CD4-positive, alpha-beta T cell treated with Interleukin-17A for 1 hour (primary cell): ENCODE measurements at regions not wholly inside any gene's neighbourhood (a gene's known extent, or its start where the extent isn't known, plus 50 kb on each side); places are given as distances from the start of the nearest gene placed in this dataset.
A peak's percentile ranks its signal among the peaks of the same experiment; 100 is the strongest.

Experiments used
- DNase-seq: peaks from one replicate; pipeline ENCODE4 v3.0.0-alpha.2; 2020

DNA sequence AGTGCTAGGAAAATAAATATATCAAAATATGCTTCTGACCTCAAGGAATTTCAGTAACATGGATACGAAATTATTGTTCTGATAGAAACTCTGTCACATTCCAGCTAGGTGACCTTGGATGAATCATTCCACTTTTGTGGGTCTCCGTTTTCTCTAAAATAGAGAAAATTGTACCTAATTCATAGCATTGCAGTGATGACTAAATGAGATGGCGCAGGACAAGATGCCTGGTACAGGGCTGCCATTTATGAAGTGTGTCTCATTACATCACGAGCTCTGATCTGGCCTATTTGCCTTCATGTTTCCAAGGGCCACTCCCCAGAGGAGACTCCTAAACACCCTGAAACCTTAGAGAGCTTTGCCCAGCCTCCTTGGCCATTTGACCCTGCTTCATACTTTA, 480.0 kb upstream of the USP24 start:
- no peak for DNase-seq

DNA sequence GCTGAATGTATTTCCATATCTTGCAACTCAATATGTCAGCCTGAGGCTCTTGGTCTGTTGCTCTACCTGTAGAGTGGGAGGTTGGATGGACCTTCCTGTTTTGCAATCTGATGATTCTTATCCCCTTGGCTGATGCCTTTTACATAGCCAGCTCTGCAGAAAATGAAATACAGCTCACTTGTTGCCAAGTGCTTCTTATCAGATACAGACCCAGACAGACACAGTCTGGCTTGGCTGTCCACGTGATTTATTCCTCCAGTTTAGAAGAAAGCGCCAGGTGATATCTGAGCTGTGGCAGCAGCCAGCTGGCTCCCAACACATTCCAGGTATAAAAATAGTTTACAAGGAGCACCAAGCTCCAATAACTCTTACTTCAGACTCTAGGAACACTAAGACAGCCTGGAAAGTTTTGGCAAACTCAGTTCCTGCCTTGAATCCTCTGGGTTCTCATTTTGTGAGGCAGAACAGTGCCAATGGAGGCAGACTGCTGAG, 479.2 kb upstream of the USP24 start:
- DNase-seq: no peak

GRCh38 chr1:55692726-55693125, 477.6 kb upstream of the USP24 start:
- DNase-seq: no peak

DNA sequence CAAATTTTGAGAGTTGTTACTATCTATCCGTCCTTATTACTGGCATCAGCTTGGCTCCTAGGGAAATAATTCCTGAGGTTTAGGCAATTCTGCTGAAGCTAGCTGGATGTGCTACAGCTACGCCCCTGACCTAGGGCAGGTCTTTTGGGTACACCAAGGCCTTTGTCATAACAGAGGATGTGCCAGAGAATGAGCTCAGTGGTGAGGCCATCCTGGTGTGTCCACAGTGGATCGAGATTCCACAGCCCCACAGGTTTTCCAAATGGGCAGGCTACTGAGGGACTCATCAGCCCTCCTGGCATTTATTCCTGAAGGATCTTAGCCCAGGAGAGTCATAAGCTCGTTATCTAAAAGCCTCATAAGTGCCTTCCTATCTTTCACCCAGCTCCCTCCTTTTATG, 475.2 kb upstream of the USP24 start:
- DNase-seq: no peak

DNA sequence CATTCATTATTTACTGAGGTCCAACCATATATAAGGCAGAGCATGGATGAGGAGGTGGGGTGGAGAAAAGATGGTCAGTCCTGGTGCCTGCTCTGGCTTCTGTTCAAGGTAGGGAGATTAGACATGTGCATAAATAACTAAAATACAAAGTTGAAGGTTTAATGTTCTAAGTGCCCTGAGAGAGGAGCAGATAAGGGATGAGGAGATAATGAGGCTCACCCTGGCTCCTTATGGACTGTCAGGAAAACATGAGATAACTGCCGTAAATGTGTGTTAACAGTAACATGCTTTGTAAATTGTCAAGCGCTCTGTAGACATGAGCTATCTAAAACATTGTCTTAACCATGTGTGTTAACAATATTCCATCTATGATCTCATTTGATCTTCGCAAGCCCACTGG, 474.6 kb upstream of the USP24 start:
- DNase-seq: no peak

DNA sequence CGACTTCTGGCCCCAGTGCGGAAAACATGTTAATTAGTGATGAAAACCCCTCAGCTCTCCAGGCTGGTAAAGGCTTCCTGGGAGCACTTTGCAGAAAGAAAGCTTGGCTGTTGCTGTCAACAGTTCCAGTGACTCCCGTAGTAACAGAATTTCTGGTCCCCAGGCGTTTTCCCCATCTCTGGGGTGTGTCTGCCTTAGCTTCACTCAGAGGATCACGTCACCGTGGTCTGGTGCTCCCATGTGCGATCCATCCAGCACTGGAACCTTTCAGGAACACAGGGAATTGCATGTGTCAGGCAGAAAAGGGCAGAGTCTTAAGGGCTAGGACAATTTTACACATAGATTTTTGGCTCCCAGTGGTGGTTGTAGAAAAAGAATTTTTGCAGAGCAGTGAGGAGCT, 470.4 kb upstream of the USP24 start:
- DNase-seq: no peak

DNA sequence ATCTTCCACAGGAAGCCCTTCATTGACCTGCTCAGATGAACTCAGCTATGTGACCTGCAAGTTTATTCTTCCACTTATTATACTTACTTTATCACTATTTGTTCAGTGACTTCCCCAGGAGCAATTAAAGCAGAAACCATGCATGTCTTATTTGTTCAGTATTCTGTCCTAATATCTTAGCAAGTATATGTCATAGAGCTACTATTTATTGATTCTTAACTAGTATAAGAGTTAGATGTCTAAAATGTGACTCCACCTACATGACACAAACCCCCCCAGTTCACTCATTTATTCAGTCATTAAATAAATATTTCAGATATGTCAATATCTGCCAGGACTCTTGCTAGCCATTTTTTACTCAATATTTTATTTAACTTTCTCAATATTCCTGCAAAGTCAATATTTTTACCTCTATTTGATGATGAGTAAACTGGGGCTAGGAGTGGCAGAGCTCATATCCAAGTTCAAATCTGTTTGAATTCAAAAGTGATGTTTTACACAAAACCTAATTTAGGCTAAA, 469.0 kb upstream of the USP24 start:
- DNase-seq: no peak

DNA sequence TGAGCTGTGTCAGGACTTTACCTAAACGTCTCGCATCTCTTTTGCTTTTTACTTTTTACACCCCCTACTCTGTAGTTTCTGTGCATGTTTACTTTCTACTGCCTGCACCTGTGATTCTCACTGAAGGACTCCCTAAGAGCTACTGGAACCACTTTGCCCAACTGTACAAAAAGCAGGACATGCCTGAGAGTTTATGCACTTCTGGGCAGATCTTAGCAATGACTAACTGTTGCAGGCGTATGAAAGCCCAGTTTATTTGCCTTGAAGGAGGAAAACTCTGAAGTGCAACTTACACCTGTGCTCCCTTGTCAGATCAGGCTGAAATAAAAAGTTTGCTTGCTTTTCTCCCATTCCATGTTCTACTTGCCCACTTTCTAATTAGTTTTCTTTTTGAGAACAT, 467.0 kb upstream of the USP24 start:
- DNase-seq: no peak

GRCh38 chr1:55679971-55680370, 464.8 kb upstream of the USP24 start:
- DNase-seq: no peak

GRCh38 chr1:55673416-55673815, 458.3 kb upstream of the USP24 start:
- DNase-seq: no peak

- no peak for DNase-seq
These were observed 455.3 kb upstream of the USP24 start for GRCh38 chr1:55670331-55671082.

DNA sequence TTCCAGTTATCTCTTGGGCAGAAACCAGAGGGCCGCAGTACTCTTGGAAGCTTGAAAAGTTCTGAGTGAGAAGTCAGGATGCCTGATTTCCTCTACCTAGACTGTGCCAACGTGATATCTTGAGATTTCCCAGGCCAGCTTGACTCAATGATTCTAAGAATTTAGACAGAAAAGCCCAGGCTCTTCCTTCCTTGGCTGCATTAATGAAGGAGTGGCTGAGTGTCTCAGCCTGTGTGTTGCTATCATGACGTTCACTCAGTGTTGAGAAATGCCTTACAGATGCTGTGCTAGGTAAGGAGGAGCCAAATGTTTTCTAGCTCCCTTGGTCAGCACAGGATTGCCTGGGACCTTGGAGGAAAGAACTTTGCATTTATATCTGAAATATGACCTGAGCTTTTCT, 454.1 kb upstream of the USP24 start:
- no peak for DNase-seq

DNA sequence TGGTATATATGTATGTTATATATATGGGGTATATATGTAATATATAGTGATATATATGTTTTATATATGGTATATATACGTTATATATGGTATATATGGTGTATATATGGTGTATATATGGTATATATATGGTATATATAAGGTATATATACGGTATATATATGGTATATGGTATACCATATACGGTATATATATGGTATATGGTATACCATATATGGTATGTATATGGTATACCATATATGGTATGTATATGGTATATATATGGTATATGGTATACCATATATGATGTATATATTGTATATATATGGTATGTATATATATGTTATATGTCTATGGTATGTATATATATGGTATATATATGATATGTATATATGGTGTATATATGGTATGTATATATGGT, 447.7 kb upstream of the USP24 start:
- no peak for DNase-seq

DNA sequence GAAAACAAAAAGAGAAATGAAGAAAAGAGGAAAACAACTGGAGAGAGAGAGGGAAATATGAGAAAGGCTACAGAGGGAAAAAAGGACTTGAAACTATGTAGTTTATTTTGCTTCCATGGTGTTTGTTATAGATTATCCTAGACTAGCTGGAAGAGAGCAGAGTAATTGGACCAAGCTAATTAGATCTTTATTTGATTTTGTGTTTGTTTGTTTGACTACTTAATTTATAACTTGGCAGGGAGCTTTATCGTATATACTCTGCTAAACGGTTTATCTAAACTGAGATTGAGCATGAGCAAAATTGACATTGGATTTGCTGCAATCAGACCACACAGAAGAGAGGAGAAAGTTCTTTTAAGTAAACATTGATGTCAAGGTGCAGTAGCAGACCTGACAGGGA, 443.8 kb upstream of the USP24 start:
- no peak for DNase-seq

DNA sequence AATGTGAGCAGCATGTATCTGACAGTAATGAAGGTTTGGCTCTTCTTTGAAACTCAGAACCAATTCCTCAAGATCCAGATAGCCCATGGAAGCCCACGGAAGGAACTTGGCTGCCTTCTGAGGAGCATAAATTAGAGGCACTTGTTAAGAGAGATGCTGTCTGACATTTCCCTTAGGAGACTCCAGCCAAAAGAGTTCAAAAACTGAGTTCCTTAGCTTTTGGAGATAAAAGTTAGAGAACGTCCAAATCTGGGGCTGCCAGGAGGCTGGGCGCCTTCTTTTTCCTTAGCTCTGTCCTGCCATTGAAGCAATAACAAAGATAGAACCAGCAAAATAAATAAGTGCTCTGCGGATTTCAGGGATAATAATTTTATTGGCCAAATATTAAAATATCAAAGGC, 439.6 kb upstream of the USP24 start:
- DNase-seq: no peak

DNA sequence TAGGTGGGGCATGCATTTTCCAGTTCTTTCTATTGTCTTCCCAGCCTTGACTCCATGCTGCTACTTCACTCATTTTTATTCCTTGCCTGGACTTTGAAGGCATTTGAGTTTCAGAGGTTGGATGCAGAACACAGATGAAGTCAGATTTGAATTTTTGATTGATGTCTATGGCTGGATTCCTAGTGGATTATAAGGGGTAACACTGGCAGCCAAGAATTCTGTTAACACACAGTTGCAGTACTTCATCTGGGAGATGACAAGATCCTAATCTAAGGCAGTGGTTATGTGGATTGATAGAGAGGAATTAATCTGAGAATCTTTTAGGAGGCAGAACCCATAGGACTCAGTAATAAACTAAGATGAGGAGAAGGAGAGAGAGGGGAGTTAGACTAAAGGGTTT, 439.0 kb upstream of the USP24 start:
- DNase-seq: no peak

DNA sequence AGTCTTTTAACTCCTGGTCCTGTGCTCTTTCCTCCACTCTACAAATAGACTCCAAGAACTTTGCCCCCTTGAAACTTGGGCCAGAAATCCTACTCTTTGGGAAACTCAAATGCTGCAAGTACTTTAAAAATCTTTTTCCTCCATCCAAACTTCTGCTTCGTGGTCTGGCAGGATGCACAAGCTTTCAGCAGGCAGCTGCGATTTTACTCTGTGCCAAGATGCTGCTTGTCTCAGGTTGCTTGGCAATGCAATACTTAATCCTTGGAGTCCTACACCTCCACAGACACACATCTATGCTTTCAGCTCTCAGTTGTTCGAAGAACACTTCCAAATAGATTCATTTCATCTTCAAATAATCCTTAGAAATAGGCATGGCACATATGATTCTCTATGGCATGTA, 435.3 kb upstream of the USP24 start:
- DNase-seq: no peak

GRCh38 chr1:55646181-55646580, 431.0 kb upstream of the USP24 start:
- no peak for DNase-seq

DNA sequence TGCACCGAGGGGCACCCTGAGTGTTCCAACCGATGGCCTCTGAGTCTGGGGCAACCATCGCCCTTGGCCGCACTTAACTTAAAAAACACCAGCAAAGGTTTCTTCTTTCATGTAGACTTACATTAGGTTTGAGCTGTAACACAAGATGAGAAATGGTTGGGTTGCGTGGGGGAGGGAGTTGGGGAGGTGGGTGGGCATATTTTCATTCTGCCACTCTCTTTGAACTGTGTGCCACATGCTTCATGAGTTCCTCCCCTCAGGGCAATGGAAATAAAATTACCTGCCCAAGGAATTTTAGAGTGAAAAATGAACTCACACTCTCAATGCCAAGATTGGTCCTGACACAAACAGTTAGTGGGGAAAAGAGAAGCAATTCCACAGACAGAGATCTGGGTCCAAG, 430.1 kb upstream of the USP24 start:
- no peak for DNase-seq

DNA sequence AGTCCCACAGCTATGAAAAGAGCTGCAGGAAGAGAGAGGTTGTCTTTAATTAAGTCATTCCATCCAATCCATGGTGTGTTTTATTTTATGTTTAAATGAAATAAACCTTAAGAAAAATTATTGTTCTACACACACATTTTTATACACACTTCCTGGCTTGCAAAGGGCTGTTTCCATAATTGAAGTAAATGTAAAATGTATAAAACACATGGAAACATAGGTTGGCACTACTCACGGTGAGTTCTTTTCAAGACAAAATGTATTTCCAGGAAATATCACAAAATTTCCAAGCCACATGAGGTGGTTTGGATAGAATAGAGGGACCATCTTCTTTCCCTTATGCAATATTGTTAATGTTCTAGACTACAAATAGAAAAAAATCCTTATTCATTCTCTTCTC, 426.8 kb upstream of the USP24 start:
- no peak for DNase-seq

- peak; percentile 19 for DNase-seq
These were observed 425.7 kb upstream of the USP24 start for GRCh38 chr1:55640708-55641473.

- no peak for DNase-seq
These were observed 424.4 kb upstream of the USP24 start for GRCh38 chr1:55639526-55639925.

DNA sequence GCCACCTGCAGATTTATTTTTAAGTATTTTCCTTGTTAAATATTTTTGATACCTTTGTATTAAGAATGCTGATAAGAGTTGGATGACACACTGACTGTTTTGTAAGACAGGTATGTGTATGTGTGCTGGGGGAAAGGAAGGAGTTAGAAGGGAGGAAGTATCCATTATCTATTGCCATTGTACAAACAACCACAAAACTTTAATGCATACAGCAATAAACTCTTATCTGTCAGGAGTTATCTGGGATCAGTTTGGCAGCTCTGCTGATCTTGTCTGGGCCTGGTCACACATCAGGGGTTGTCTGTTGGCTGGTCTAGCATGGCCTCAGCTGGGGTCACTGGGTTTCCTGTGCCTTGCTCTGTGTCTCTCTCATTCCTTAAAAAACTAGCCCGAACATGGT, 423.9 kb upstream of the USP24 start:
- no peak for DNase-seq

- DNase-seq: no peak
These were observed 421.5 kb upstream of the USP24 start for GRCh38 chr1:55636696-55637095.
